ENCODE measurements at regions not wholly inside any gene's neighbourhood (a gene's known extent, or its start where the extent isn't known, plus 50 kb on each side); places are given as distances from the start of the nearest gene placed in this dataset.

GRCh38 chr1:81489372-81489934 lies 311.3 kb upstream of the ADGRL2 start:
- Histone ChIP-seq H3K9me2 (ENCODE audit: insufficient read depth, low read length) (no peaks in the 10 kb centered on the region), H3K4me2 (ENCODE audit: low read length) (no peak overlapping the region), H3K27ac (ENCODE audit: low read length) (no peak overlapping the region), H3K36me3 (ENCODE audit: insufficient read depth, low read length) (no peaks in the 10 kb centered on the region), H3K4me3 (ENCODE audit: low read length) (no peak overlapping the region), H3K9me3 (ENCODE audit: low read length) (peaks cover 3% of the 10 kb centered on the region), H4K20me1 (ENCODE audit: insufficient read depth) (no peaks in the 10 kb centered on the region), H3F3A (ENCODE audit: insufficient read depth, low read length, poor library complexity, severe bottlenecking) (no peaks in the 10 kb centered on the region), H3K9ac (ENCODE audit: low read length) (no peak overlapping the region), H2AFZ (ENCODE audit: low read depth, low read length) (no peak overlapping the region), H3K79me2 (replicated peaks; ENCODE audit: insufficient read depth, low read length) (no peaks in the 10 kb centered on the region), H3K27me3 (ENCODE audit: insufficient read depth, low read depth, low read length) (no peaks in the 10 kb centered on the region)
- TF ChIP-seq REST (IDR thresholded peaks at IDR 0.05; ENCODE audit: borderline replicate concordance) (no peak), SMC3 (conservative IDR thresholded peaks at IDR 0.05; ENCODE audit: poor library complexity) (no peak), MXI1 (conservative IDR thresholded peaks at IDR 0.05; ENCODE audit: poor library complexity, severe bottlenecking) (no peak), EZH2 (IDR thresholded peaks at IDR 0.05; ENCODE audit: borderline replicate concordance, insufficient read depth, low read length, poor library complexity, severe bottlenecking) (no peak)

- Histone ChIP-seq H3F3A (ENCODE audit: insufficient read depth, low read length, poor library complexity, severe bottlenecking) (no peaks in the 10 kb centered on the region), H3K36me3 (ENCODE audit: insufficient read depth, low read length) (no peaks in the 10 kb centered on the region), H3K9me2 (ENCODE audit: insufficient read depth, low read length) (no peaks in the 10 kb centered on the region), H4K20me1 (ENCODE audit: insufficient read depth) (no peaks in the 10 kb centered on the region), H3K27me3 (ENCODE audit: insufficient read depth, low read depth, low read length) (no peaks in the 10 kb centered on the region), H3K4me3 (ENCODE audit: low read length) (no peak overlapping the region), H3K27ac (ENCODE audit: low read length) (no peak overlapping the region), H3K79me2 (replicated peaks; ENCODE audit: insufficient read depth, low read length) (no peaks in the 10 kb centered on the region), H3K9me3 (ENCODE audit: low read length) (no peaks in the 10 kb centered on the region), H2AFZ (ENCODE audit: low read depth, low read length) (no peak overlapping the region), H3K4me2 (ENCODE audit: low read length) (no peak overlapping the region), H3K9ac (ENCODE audit: low read length) (no peak overlapping the region)
- no peak for TF ChIP-seq REST (IDR thresholded peaks at IDR 0.05; ENCODE audit: borderline replicate concordance)
- no peak for TF ChIP-seq EZH2 (IDR thresholded peaks at IDR 0.05; ENCODE audit: borderline replicate concordance, insufficient read depth, low read length, poor library complexity, severe bottlenecking)
- no peak for TF ChIP-seq SMC3 (conservative IDR thresholded peaks at IDR 0.05; ENCODE audit: poor library complexity)
- no peak for TF ChIP-seq TAF1 (IDR thresholded peaks at IDR 0.05; ENCODE audit: low read depth)
- TF ChIP-seq MXI1 (conservative IDR thresholded peaks at IDR 0.05; ENCODE audit: poor library complexity, severe bottlenecking): no peak
- no peak for TF ChIP-seq POLR2AphosphoS5 (IDR thresholded peaks at IDR 0.05)
- TF ChIP-seq RAD21 (conservative IDR thresholded peaks at IDR 0.05): no peak
Measured at GRCh38 chr1:81484284-81484683, 316.4 kb upstream of the ADGRL2 start.

Data from neural cell (in vitro differentiated cells).